B cell (primary cell): ENCODE measurements at regions not wholly inside any gene's neighbourhood (a gene's known extent, or its start where the extent isn't known, plus 50 kb on each side); places are given as distances from the start of the nearest gene placed in this dataset.

ENCODE experiments used
- ATAC-seq: fragments of 200-7000 bp; cut with Tn5 transposase; one replicate; pipeline ENCODE4 v1.10.0; 2021; ENCODE audit warnings: low read depth, mild to moderate bottlenecking, moderate number of reproducible peaks, moderate library complexity
- CTCF ChIA-PET: fragments of 350-600 bp; sonication (Branson Sonifier 250); formaldehyde crosslinking; loops from one replicate; lab custom pipeline; 2021; ENCODE audit warnings: antibody characterized with exemption, inconsistent platforms; lab: Charles Lee
- POLR2A ChIA-PET: fragments of 350-600 bp; sonication (Branson Sonifier 250); formaldehyde crosslinking; loops from one replicate; lab custom pipeline; 2021; ENCODE audit warnings: antibody characterized with exemption; lab: Charles Lee
- DNase-seq: peaks from one replicate; pipeline ENCODE4 v3.0.0; 2013
- H2AFZ ChIP-seq: 2 replicates; pipeline ENCODE4 v1.6.1; 2012; ENCODE audit warnings: mild to moderate bottlenecking, low read depth, low read length; ENCODE audit not compliant: insufficient read depth, poor library complexity, severe bottlenecking
- H3K27ac ChIP-seq, 2 donors: 1 replicate in 1 of 2; 2 replicates in 1 of 2; pipeline ENCODE4 v1.5.1; 2012 to 2013; ENCODE audit warnings: low read length in 2 of 2, mild to moderate bottlenecking in 2 of 2, moderate library complexity in 1 of 2
- H3K27me3 ChIP-seq, 4 experiments: fragments of 200-600 bp in 1 of 4; sonication (generic) in 1 of 4; replicated peaks in 1 of 4; 1 replicate in 2 of 4; 2 replicates in 2 of 4; pipeline versions ENCODE4 v1.6.1 to v1.7.0; 2013 to 2016; ENCODE audit warnings: low read length in 3 of 4, mild to moderate bottlenecking in 2 of 4, mixed read lengths in 1 of 4, moderate library complexity in 1 of 4; ENCODE audit not compliant: insufficient read depth in 4 of 4, control insufficient read depth in 3 of 4; ENCODE audit errors: control extremely low read depth in 1 of 4
- H3K36me3 ChIP-seq, 2 experiments: replicated peaks in 1 of 2; 1 replicate in 1 of 2; 2 replicates in 1 of 2; pipeline versions ENCODE4 v1.6.1 to v1.7.1; 2013; ENCODE audit warnings: low read length in 1 of 2; ENCODE audit not compliant: insufficient read depth in 2 of 2, control insufficient read depth in 1 of 2; ENCODE audit errors: control extremely low read depth in 1 of 2, extremely low read depth in 1 of 2
- H3K4me1 ChIP-seq, 2 donors: fragments of 200-600 bp in 1 of 2; sonication (generic) in 1 of 2; 1 replicate in 1 of 2; 2 replicates in 1 of 2; pipeline versions ENCODE4 v1.5.1 to v1.6.1; 2013 to 2017; ENCODE audit warnings: low read length in 2 of 2; ENCODE audit not compliant: control insufficient read depth in 2 of 2, insufficient read depth in 2 of 2
- H3K4me2 ChIP-seq: replicated peaks from 2 replicates; pipeline ENCODE3; 2012; ENCODE audit warnings: mild to moderate bottlenecking, low read depth, low read length; ENCODE audit not compliant: poor library complexity, severe bottlenecking
- H3K4me3 ChIP-seq, 5 experiments: fragments of 200-600 bp in 1 of 5; sonication (generic) in 1 of 5; 1 replicate in 3 of 5; 2 replicates in 2 of 5; pipeline versions ENCODE4 v1.5.1 to v1.7.0; 2011 to 2016; ENCODE audit warnings: low read length in 4 of 5, mild to moderate bottlenecking in 4 of 5, low read depth in 2 of 5, control low read depth in 1 of 5, moderate library complexity in 1 of 5; ENCODE audit not compliant: insufficient read depth in 1 of 5; ENCODE audit errors: control extremely low read depth in 1 of 5, extremely low read depth in 1 of 5
- H3K79me2 ChIP-seq: fragments of 200-600 bp; sonication (generic); one replicate; pipeline ENCODE4 v1.6.0; 2016; ENCODE audit warnings: low read length; ENCODE audit not compliant: control insufficient read depth, insufficient read depth
- H3K9ac ChIP-seq: fragments of 200-600 bp; sonication (generic); 2 replicates; pipeline ENCODE4 v1.6.1; 2017; ENCODE audit warnings: mild to moderate bottlenecking, low read length, moderate library complexity
- H3K9me3 ChIP-seq, 3 donors: one replicate each; pipeline versions ENCODE4 v1.6.1 to v1.7.1; 2013; ENCODE audit warnings: low read length in 2 of 3; ENCODE audit not compliant: control insufficient read depth in 2 of 3, insufficient read depth in 1 of 3; ENCODE audit errors: control extremely low read depth in 1 of 3
- H4K20me1 ChIP-seq: 2 replicates; pipeline ENCODE4 v1.6.0; 2012; ENCODE audit warnings: mild to moderate bottlenecking, low read length; ENCODE audit not compliant: insufficient read depth, control insufficient read depth, poor library complexity, severe bottlenecking
- H3K27ac Mint-ChIP-seq: one replicate; pipeline ENCODE4 v1.8.0; 2021; ENCODE audit warnings: mixed read lengths
- H3K27me3 Mint-ChIP-seq: one replicate; pipeline ENCODE4 v1.8.0; 2021; ENCODE audit warnings: mixed read lengths
- H3K4me1 Mint-ChIP-seq: one replicate; pipeline ENCODE4 v1.8.0; 2021; ENCODE audit warnings: mixed read lengths
- H3K4me3 Mint-ChIP-seq: one replicate; pipeline ENCODE4 v1.8.0; 2021; ENCODE audit warnings: mixed read lengths
- H3K9me3 Mint-ChIP-seq: one replicate; pipeline ENCODE4 v1.8.0; 2022; ENCODE audit warnings: mixed read lengths; ENCODE audit not compliant: insufficient read depth
- EZH2 ChIP-seq: IDR thresholded peaks from 2 replicates; pipeline ENCODE4 v1.6.1; 2012; ENCODE audit warnings: borderline replicate concordance, low read depth, mild to moderate bottlenecking, moderate library complexity, low read length; ENCODE audit not compliant: insufficient read depth, poor library complexity, severe bottlenecking
- WGBS: methylation state at CpG from one replicate; pipeline ENCODE4 v1.1.5; 2013; ENCODE audit warnings: missing lambda C conversion rate; ENCODE audit not compliant: insufficient coverage; 5-methylcytosine and 5-hydroxymethylcytosine counted together
- intact Hi-C: fragments of 100-400 bp; cut with micrococcal nuclease; formaldehyde crosslinking; loops from one replicate; pipeline ENCODE4 v1.10.0; 2022
- TF ChIP-seq, protein P1 (sequence below): fragments of 200-600 bp; IDR thresholded peaks from one replicate; pipeline ENCODE4 v1.8.0; 2022; ENCODE audit warnings: antibody characterized with exemption, mild to moderate bottlenecking

DNA sequence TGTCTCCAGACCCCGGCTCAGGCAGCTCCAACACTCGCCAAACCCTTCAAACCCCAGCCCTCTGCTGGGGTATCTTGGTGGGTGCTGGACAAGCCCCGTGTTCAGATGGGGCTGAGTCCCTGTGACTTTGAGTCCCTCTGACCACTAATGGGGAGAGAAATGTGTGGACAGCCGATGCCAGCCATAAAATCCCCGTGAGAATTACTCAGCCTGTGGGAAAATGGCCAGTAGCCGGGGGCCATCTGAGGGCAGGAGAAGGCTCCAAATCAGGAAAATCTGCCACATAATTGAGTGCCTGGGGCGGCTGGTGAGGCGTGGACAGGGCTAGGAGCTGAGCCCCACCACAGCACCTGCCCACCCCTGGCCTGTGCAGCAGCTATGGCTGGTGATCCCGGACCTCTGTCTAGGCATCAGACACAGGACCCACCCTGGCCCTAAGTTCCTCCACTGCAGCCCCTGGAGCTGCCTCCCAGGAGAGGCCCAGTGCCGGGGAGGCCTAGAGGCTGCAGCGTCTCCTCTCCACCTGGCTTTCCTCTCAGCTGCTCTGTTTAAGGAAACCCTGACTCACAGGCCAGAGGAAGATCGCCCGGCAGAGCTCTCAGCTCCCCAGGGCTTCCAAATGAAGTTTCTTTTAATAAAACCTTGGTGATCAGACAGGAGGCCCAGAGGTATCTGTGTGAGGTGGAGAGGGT, 53.7 kb upstream of the SLCO4A1 start:
- no peak for ATAC-seq
- peaks cover 0 to 26% (median 0%) of the 10 kb centered on the region in 4 experiments for H3K27me3 ChIP-seq
- H3K9ac ChIP-seq, result no peak overlapping the region
- H3K27ac ChIP-seq, result no peak overlapping the region
- H3K4me3 Mint-ChIP-seq, result no peak overlapping the region
- no peak for DNase-seq
- peaks cover 3% of the 10 kb centered on the region for H3K4me1 Mint-ChIP-seq
- no peaks in the 10 kb centered on the region for H3K36me3 ChIP-seq
- H3K9me3 Mint-ChIP-seq, result no peaks in the 10 kb centered on the region
- peaks cover 36% of the 10 kb centered on the region for H3K27me3 Mint-ChIP-seq
- H4K20me1 ChIP-seq, result no peaks in the 10 kb centered on the region
- no peak overlapping the region for H3K27ac Mint-ChIP-seq
- CTCF ChIA-PET, result interaction anchor here (0.5 kb wide), 1 partner anchor 54 kb away, joined by 3 read pairs; the partner anchor contains the start of gene SLCO4A1
- no peaks in the 10 kb centered on the region for H3K79me2 ChIP-seq
- no peaks in the 10 kb centered on the region for H3K9me3 ChIP-seq
- POLR2A ChIA-PET, result no interaction called here
- TF ChIP-seq, protein P1, sequence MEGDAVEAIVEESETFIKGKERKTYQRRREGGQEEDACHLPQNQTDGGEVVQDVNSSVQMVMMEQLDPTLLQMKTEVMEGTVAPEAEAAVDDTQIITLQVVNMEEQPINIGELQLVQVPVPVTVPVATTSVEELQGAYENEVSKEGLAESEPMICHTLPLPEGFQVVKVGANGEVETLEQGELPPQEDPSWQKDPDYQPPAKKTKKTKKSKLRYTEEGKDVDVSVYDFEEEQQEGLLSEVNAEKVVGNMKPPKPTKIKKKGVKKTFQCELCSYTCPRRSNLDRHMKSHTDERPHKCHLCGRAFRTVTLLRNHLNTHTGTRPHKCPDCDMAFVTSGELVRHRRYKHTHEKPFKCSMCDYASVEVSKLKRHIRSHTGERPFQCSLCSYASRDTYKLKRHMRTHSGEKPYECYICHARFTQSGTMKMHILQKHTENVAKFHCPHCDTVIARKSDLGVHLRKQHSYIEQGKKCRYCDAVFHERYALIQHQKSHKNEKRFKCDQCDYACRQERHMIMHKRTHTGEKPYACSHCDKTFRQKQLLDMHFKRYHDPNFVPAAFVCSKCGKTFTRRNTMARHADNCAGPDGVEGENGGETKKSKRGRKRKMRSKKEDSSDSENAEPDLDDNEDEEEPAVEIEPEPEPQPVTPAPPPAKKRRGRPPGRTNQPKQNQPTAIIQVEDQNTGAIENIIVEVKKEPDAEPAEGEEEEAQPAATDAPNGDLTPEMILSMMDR, result no peak
- TF ChIP-seq EZH2, result no peak
- no peak overlapping the region for H2AFZ ChIP-seq
- no peak overlapping the region for H3K4me2 ChIP-seq
- H3K4me1 ChIP-seq, result no peaks in the 10 kb centered on the region
- no peak overlapping the region for H3K4me3 ChIP-seq
- 78% methylated on average over 13 of the region's 13 CpGs for WGBS
- intact Hi-C loops, result no loop called here

DNA sequence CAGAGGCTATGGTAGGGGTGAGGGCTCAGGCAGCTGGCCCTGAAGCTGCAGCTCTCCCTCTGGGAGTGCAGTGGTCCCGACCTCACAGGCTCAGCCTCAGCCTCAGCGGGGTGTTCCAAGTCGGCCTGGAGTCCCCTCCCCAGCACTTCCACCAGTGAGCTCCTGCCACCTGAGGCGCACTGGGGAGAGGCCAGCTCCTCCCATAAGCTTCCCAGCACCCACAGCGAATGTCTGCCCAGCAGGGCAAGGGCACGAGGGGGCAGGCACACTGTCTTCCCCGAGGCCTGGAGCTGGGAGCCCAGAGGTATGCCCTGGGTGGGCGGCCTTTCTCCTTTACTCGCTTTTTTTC, 53.2 kb upstream of the SLCO4A1 start:
- H3K27me3 Mint-ChIP-seq, result peaks cover 33% of the 10 kb centered on the region
- no peak overlapping the region for H3K4me3 Mint-ChIP-seq
- no peak overlapping the region for H2AFZ ChIP-seq
- peaks cover 0 to 23% (median 0%) of the 10 kb centered on the region in 4 experiments for H3K27me3 ChIP-seq
- H3K4me3 ChIP-seq, result no peak overlapping the region
- intact Hi-C loops, result no loop called here
- no peaks in the 10 kb centered on the region for H3K79me2 ChIP-seq
- peaks cover 3% of the 10 kb centered on the region for H3K4me1 Mint-ChIP-seq
- TF ChIP-seq, protein P1, result no peak
- no peak for TF ChIP-seq EZH2
- no peak overlapping the region for H3K9ac ChIP-seq
- H3K27ac Mint-ChIP-seq, result no peak overlapping the region
- DNase-seq (no peak), ATAC-seq (no peak)
- H4K20me1 ChIP-seq, result no peaks in the 10 kb centered on the region
- H3K9me3 Mint-ChIP-seq, result no peaks in the 10 kb centered on the region
- ChIA-PET POLR2A (no interaction called here), CTCF (interaction anchor here (0.5 kb wide), 1 partner anchor 54 kb away, joined by 3 read pairs; the partner anchor contains the start of gene SLCO4A1)
- H3K4me2 ChIP-seq, result no peak overlapping the region
- no peaks in the 10 kb centered on the region for H3K9me3 ChIP-seq
- H3K4me1 ChIP-seq, result no peaks in the 10 kb centered on the region
- no peak overlapping the region for H3K27ac ChIP-seq
- H3K36me3 ChIP-seq, result no peaks in the 10 kb centered on the region
- 76% methylated on average over 9 of the region's 9 CpGs for WGBS
